HG03565 (cell line): ENCODE measurements at regions not wholly inside any gene's neighbourhood (a gene's known extent, or its start where the extent isn't known, plus 50 kb on each side); places are given as distances from the start of the nearest gene placed in this dataset.

Experiments
- ATAC-seq: cut with Tn5 transposase; IDR thresholded peaks from one replicate; pipeline ENCODE4 v1.9.1; 2021; ENCODE audit warnings: mild to moderate bottlenecking, moderate library complexity; ENCODE audit not compliant: unreplicated experiment

DNA sequence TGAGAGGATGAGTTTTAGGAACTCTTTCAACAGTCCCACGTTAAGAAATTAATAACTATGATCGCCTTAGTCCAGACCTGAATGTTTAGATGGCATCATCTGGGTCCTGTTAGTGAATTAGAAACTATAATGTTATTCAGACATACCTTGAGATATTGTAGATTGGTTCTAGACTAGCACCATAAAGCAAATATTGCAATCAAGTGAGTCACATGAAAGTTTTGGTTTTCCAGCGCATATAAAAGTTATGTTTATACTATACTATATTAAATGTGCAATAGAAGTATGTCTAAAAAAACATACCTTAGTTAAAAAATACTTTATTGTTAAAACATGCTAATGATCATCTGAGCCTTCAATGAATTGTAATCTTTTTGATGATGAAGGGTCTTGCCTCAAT, 106.6 kb upstream of the ATP2B1 start:
- no peak for ATAC-seq

DNA sequence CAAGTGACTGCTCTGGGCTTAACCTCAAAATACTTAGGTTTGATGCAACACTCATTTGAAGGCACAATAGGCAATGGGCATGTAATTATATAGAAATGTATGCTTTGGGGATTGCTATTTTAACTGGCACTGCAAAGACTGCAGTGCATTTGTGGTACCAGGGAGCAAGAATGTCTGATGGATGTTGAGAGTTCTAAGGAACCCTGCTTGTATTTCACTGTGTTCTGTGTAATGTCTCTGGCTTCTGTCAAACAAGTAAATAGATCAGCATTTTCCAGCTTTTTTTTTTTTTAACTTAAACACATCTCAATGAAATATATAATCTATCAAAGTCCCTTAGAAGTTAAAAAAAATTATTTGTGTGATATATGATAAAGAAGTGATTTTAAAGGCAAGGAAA, 94.8 kb upstream of the ATP2B1 start:
- no peak for ATAC-seq

DNA sequence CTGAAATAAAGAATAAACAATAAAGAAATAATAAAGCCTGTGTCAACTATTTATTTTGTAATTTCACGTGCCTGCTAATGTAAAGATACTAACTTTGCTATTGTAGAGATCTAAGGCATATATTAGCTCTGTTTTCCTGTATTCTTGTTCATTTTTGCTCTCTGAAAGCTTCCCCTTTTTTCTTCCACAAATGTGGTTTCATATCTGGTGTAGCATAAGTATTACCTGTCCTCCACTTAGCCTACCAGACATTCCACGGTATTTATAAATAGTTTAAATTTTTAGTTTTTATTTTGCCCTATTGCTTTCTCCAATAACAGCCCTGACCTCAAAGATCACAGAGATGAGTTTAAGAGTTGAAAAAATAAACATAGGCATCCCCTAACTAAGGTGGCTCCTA, 92.6 kb upstream of the ATP2B1 start:
- ATAC-seq, result no peak

DNA sequence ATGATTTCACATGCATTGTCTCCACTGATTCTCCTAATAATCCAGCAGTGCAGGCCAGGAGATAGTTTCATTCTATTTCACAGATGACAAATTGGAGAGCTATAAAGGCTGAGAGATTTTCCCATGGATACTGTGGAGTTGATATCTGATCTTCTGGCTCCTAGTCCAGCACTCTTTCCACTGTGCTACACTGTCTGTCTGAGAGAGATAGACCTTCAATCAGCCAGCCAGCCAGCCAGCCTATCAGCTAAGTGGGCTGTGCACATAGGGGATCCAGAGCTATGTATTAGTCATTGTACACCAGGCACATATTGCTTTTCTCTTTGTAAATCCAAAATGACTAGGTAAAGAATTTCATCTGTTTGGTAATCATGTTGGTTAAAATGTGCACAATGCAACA, 91.8 kb upstream of the ATP2B1 start:
- no peak for ATAC-seq

DNA sequence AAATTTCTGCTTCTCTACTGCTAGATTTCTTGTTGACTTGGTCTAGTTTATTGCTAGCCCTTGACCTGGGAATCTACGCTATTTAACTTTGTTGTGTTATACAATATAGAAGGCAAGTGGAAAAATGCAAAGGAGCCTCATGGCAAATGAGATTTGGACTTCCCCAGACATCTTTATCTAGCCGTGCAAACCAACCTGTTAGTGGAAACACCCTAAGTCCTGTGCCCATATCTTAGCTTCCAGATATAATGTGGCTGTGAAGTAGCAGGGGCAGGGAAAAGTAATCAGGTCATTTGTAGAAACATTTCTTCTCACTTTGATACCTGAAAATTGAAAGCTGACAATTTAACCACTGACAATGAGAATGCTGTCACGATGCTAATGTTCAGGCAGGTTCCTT, 90.7 kb upstream of the ATP2B1 start:
- ATAC-seq, result no peak

DNA sequence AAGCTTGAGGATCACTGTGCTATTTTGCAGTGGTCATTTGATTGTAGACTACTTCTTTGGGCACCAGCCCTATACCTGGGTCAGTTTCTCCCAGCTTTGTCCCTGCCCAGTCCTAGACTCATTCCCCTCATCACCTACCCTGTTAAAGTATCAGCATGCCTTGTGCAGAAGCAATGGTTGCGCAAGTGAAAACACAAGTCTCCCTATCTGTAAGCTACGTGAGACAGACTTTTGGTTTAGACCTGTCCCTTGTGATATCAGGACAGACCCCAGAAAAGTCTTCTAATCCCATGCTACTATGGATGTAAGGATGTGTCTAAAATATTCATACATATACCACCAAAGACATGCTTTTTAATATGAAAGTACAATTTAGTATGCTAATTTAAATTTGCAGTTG, 88.8 kb upstream of the ATP2B1 start:
- ATAC-seq, result no peak

DNA sequence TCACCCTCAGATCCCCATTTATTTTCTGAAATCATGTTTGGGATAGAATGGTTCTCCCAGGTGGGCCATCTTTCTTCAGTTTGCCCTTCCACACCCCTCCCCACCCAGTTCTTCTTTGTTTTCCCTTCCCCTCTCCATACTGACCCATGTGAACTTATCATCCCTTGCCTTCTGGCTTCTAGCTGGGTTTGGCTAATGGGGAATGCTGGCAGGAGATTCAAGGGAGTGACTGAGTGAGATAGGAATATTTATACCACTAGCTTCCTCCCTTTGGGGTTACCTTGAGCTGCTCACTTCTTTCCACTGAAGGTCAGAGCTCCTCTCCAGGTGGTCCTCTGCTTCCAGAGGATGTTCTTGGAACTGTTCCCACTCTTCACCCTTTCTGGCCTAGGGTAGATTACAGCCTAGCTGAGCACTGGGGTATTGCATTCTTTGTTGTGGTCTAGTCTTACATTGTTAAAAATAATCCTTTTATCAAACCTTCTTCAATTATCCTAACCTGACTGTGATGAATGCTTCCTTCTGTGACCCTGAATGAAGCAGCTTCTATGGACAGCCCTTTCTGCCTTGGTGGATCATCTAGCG, 88.3 kb upstream of the ATP2B1 start:
- no peak for ATAC-seq

DNA sequence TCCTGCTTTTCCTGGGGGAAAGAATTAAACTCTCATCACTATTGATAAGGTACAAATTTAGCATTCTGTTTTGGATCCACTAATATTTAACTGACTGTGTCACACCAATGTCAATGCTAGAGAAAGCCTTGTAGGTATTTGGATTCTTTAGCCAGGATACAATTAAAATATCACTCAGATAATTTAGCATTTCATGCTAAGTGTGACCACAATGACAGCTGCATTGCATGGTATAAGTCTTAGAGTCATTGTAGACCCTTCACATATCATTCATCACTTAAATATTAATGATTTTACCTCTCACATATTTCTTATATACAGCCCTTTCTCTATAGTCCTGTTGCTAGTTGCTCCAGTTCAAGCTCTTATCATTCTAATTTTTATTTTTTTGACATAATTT, 85.3 kb upstream of the ATP2B1 start:
- no peak for ATAC-seq

DNA sequence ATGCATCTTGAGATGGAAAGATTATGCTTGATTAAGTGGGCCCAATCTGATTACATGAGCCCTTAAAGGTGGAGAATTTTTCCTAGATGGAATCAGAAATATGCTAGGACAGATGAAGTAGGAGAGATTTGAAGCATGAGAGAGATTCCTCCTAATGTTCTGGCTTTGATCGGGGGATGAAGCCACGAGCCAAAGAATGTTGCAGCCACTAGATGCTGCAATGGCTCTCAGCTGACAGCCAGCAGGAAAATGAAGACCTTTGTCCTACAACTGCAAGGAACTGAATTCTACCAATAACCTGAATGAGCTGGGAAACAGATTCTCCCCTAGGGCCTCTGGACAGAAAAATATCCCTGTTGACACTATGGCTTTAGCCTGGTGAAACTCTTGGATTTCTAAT, 82.6 kb upstream of the ATP2B1 start:
- no peak for ATAC-seq

DNA sequence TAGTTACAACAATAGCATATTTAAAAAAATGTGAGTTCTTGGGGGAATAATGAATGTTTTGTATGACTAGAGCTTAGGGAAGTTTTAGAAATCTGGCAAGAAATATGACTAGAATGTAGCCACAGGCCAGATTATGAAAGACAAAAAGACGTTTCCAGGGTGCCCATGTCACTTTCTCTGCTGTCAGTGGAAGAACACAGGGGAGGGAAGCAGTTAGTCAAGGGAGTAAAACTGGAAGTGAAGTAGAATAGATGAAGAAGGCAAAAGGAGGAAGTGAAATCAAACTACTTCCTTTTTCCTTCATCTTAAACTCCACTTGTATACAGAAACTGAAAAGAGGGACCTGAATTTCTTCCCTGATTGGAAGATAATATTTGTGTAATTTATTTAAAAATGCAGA, 81.2 kb upstream of the ATP2B1 start:
- peak; percentile 88 for ATAC-seq

DNA sequence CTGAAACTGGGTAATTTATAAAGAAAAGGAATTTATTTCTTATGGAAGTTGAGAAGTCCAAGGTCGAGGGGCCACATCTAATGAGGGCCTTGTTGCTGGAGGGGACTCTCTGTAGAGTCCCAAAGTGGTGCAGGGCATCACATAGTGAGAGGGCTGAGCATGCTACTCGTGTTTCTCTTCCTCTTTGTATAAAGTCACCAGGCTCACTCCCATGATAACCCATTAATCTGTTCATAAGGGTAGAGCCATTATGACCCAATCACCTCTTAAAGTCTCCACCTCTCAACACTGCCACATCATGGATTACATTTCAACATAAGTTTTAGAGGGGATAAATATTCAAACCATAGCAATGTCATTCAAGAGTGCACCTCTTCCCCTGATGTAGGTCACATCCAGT, 79.1 kb upstream of the ATP2B1 start:
- ATAC-seq, result no peak

DNA sequence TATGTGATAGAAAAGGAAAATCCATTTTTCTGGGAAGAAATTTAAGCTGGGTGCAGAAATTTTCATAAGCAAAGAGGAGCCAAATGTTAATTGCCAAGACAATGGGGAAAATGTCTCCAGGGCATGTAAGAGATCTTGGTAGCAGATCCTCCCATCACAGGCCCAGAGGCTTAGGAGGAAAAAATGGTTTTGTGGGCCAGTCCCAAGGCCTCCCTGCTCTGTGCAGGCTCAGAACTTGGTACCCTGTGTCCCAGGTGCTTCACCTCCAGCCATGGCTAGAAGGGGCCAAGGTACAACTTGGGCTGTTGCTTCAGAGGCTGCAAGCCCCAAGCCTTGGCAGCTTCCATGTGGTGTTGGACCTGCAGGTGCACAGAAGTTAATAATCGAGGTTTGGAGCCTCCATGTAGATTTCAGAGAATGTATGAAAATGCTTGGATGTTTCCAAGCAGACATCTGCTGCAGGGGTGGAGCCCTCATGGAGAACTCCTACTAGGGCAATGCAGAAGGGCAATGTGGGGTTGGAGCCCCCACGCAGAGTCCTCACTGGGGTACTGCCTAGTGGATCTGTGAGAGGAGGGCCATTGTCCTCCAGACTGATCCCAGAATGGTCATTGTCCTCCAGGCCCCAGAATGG, 77.7 kb upstream of the ATP2B1 start:
- no peak for ATAC-seq

DNA sequence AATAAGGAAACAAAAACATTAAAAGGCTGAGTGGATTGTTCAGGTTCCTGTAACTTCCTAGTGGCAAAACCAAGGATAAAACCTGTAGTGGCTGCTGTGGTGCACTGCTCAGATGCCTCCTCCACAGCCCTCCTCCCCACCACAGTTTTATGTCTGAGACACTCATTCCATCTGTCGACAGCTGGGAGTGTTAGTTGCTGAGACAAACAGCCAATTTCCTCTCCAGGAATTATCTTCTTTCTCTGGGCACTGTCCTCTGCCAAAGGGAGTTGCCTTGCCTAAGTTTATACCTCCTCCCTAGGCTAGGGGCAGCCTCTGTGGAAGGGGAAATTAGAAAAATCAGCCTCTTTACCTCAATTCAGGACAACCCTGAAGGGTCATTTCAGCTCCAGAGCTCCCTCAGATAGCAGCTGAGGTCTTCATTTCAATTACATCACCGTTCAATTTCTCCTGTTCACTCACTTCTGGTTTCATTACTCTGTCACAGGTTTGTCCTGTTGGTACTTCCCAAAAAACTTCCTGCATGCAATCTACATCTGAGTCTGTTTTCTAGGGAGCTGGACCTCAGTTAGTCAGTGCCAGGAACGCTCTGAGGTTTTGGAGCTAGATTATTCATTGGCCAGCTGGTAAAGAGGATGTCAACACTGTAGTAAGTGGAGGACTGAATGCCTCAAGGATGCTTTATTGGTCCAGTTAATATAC, 74.9 kb upstream of the ATP2B1 start:
- no peak for ATAC-seq

DNA sequence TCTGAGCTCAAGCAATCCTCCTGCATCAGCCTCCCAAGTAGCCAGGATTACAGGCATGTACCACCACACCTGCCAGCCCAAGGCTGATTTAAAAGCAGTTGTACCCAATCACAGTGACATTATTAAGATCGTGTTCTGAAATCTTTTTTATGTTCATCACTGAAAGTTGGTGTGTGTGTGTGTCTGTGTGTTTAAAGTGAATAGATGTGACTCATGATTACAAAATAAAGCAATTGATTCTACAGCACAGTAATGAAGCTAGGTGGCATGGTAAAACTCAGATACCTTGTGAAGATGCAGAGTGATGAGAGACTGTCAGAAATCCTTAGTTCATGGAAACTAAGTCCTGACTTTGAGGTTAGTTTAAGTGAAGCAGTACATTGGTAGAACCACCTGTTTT, 74.2 kb upstream of the ATP2B1 start:
- no peak for ATAC-seq

DNA sequence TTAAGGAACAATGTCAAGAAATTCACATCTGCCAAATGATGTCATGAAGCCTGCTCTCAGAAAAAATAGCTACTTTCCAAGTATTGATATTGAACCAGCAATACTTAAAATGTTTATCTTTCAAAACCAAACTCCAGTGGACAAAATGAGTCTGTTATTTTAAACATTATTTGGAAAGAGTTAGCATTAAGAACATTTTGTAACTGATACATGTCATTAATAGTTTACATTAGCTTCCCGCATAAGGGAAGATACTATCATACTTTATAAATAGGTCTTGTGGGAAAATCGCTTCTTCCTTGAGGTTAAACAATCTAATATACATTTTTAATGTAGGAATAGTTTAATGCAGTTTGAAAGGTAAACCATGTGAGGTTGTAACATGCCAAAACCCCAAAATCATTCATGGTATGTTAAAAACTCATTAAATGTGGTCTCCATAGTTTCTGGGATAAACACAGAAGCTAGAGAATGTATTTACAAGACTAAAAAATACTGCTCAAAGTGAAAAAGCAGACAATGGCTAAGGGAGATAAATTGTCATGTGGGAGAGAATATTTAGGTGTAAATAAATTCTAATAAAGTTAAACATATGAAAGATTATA, 73.4 kb upstream of the ATP2B1 start:
- no peak for ATAC-seq

DNA sequence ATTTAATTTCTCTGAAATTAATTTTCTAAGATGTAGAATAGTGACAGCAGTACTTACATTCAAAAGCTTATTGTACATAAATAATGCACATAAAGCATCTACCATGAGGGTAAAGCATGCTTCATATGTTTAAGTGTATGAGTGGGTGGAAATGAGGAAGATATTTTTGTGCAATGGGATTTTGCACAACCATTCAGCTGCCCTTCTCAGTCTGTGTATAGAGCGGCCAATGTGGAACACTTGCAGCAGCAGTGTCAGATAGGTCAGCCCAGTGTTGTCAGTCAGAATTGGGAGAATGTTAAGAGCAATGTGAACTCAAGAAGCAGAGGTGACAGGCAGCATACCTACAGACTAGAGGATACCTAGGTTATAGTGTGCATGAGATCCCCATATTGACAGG, 72.5 kb upstream of the ATP2B1 start:
- no peak for ATAC-seq

DNA sequence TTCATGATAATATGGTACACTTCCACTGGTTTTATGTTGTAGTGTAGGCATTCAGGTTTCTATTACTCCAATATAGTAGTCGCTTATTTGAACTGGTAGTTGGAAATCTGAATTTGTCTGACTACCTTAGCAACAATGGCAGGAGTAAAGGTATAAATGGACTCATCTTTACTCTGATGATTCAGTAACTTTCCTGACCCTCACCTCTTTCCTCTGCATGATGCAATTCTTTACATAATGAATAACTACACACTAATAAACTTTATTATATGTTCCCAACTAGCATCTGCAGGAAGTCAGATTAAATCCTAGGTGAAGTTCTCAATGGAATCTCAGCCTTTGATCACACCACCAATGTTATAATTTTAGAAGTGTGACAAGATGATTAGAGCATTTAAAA, 70.5 kb upstream of the ATP2B1 start:
- no peak for ATAC-seq

DNA sequence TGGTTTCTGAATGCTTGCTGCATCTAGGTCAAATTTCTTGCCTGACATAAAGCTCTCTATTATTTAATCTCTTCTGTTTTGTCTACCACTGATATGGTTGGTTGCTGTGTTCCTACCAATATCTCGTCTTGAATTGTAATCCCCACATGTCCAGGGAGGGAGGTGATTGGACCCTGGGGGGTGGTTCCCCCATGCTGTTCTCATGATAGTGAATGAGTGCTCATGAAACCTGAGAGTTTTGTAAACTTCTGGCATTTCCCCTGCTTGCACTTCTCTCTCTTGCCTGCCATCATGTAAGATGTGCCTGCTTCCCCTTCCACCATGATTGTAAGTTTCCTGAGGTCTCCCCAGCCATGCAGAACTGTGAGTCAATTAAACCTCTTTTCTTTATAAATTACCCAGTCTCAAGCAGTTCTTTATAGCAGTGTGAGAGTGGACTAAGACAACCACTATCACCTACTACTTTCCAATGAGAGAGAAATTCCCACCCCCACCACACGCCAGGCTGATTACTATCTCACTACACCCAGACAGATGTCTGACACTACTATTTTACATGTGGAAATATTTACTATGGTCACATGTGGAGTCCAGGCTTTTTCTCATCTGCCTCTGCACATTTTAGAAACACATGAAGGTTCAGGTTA, 69.2 kb upstream of the ATP2B1 start:
- no peak for ATAC-seq

DNA sequence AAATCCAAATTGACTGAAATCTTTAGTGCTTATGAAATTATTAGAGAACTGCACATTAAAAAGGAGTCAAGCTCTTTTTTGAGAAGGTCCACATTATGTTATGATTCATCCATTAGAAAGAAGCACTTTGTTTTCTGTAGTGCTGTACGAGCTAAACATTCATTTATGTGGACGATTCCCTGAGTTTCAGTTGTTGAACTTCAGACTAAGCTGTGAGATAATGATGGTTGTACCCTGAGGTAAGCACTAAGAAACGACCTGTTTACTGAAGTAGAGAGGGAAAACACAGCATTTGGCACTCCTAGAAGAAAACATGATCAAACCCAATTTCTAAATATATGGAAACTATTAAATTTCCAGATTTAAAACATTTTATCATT, 67.3 kb upstream of the ATP2B1 start:
- ATAC-seq, result no peak

DNA sequence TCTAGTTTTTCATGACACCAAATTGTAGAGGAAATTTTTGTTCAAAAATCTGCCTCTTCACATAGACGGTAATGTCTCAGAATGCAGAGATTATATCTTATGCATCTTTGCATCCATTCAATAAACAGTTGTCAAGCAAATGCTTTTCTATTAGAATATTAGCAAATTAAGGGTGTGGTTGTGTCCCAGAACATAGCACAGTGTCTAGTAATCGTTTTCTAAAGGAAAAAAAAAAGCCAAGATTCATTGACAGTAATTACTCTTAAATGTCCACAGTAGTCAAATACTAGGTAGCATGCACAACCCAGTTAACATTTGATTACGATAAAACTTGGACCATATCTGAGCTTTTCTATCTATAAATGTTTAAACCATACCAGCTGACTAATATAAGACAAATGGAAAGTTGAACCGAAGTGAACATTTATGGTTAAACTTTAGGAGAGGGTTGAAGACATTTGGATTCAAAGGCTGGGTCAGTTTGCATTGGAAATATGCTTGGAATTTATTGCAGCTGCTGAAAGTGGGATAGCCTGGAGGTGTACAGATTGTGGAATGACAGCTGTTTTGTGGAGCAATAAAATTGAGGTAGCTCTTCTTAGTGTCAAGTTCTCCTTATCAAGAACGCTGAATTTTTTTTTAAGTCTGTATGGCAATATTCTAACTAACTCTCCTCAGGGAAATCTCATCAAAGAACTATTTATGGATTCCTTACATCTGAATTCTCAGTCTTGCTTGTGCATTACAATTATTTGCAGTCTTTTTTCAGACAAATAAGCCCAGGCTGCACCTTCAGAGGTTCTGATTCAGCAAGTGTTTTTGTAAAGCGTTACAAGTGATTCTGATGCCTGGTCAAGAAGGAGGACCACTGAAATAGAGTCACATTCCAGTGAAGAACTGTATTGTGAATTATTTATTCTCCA, 66.7 kb upstream of the ATP2B1 start:
- no peak for ATAC-seq

DNA sequence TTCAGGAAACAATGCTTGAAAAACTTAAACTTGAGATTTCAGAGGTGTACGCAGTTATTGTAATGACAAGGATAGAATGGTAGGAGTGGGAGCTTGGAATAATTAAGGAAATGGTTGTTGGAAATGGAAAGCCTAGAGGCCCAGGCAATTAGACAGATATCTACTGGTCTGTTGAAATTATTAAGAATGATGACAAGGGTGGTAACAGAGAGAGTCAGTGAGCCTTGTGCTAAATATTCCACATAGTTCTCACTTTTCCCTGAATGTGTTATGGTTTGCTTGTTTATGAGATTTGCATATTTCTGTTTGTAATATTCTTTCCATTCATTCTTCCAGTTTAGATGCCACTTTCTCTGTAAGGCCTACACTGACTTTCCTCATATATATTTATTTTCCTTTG, 66.0 kb upstream of the ATP2B1 start:
- ATAC-seq, result no peak
